HG02623 (cell line): ENCODE measurements at regions not wholly inside any gene's neighbourhood (a gene's known extent, or its start where the extent isn't known, plus 50 kb on each side); places are given as distances from the start of the nearest gene placed in this dataset.
"Not testable (repeated sequence)": the region's sequence is repeated elsewhere in the genome, so short reads cannot be mapped to it uniquely, and the experiment has no call there.

Experiments used
- ATAC-seq: cut with Tn5 transposase; IDR thresholded peaks from one replicate; pipeline ENCODE4 v1.9.1; 2021; ENCODE audit warnings: moderate library complexity; ENCODE audit not compliant: unreplicated experiment

DNA sequence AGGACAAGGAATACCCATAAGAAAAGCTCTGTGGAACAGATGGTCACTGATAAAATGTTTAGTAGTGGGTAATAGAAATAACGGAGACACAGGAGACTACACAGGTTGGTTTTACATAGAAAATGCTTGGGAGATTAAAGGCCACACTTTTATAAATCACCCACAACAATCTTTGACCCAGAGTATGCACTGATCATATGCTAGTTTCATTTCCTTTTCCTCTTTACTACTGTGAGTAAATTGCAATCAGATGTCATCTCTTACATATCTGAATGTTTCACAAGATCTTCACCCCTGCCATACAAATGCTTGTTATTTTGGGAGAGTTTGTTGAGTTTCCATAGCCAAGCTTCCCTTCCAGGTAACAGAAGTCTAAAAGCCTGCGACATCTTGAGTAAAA is 978.4 kb upstream of the KLHL29 start:
- ATAC-seq, result no peak

DNA sequence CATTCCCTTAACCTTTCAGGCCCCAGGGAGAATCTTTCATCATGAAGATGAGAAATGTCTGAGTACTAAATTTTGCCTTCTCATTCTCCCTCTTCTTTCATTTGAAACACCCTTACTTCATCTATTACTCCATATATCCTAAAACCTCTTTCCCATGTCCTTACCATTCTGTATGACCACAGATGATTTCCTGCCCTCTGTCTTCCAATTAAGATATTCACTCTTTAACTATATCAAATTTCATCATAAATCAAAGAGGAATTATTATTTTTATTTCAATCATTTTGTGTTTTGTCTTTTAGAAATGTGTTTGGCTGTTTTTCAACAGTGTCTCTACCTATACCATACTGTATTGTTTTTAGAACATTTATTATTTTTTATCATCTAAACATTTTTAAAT is 964.9 kb upstream of the KLHL29 start:
- ATAC-seq, result no peak

DNA sequence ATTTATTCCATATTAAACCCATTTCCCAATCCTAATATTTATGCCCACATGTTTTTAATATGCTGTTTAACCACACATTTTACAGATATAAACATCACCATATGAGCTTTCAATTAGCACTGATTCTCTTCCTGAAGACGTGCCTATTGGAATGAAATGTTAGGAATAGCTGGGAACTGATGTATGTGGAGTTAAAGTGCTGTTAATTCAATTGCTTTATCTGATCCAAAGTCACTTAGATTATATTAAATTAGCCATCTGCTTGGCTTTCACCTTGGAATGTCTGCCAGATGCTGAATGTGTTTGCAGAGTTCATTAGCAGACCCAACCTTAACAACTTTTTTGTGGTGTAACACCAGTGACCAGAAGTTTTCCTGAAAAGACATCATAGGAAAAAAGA is 942.9 kb upstream of the KLHL29 start:
- no peak for ATAC-seq

DNA sequence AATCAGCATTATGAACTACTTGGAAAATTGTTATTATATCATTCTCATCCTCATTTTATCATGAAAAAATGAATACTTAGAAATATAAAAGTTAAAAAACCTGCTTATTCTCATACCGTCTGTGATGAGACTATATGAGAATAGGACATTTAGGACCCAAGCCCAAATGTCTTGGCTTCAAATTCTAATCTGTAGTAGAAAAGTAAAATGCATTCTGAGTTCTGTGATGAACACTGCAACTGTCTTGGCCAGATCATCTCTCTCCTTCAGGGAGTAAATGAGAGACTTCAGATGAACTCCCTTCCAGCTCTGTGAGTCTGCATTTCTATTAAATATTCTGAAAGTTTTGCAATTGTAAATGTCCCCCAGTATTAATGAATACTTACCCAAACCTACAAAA is 940.7 kb upstream of the KLHL29 start:
- ATAC-seq, result no peak

DNA sequence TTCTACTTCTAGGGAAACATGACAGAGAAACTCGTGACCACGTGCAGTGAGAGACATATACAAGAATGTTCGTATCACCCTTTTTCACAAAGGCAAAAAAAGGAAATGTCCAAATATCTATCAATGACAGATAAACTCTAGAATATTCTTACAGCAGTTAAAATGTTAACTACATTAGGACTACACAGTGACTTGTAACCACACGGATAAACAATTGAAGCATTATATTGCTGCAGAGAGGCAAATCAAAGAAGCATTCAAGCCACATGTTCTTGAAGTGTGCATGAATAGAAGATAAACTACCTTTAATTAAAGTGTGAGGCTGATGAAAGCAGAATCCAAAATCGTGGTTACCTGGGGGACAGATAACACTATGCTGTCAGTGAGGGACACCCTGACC is 935.3 kb upstream of the KLHL29 start:
- no peak for ATAC-seq

DNA sequence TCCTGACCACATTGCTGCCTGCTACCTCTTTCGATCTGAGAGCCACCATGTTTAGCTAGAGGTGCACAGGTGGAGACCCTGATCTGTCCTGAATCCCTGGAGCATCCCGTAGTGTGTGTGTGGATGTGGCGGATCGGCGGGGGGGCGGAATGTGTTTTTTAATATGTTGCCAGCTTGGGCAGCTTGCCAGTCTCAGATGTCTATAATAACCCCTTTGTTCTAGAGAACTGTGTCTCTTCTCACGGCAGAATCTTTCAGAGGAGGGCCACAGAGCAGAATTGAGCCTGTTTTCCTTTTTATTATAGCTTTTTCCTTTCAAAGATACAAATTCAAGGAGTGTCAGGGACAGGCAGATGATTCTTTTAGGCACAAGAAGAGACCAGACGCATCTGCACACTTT is 934.1 kb upstream of the KLHL29 start:
- ATAC-seq, result no peak

DNA sequence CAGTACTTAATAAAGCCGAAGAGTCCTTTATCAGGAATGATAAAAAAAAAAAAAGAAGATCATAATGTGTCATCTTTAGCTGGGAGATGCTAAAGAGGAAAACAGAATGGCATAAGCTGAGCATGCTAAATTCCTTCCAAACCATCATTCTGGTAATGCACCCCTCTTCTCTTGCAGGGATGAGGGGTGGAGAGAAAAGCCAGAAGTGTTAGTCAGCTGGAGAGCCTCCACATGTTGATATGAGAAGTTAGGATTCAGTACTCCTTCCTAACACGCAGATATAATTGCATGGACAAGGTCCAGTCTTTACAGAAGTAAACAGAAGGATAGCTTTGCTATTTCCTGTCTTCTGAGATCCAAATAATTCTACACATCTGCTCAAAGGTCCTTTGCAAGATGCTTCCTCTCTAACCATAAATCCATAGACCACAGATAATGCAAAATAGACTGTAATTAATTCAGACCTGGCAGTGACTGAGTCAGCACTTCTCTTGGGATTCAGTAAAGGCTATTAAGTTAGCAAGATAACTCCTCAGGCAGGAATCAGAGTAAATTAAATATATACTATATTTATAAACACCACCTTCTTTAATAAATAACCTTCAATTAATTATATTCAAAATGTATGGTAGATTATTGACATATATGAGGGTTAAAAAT is 930.0 kb upstream of the KLHL29 start:
- no peak for ATAC-seq

DNA sequence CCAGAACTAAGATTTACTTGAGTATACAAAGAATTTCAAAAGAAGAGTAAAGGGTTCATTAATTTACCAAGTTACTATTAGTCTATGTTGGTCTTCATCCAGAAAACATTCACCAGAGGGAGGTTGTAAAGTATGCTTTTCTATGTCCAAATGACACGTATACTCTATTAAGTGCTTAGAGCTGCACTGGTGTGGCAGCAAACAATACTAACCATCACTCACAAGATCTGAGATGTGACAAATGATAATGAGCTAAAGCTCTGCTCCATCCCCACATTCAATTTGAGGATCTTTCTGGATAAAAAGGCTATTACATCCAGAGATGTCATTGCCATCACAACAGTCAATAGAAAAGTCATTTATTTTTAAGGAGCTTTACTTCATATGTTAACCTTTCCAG is 926.5 kb upstream of the KLHL29 start:
- ATAC-seq, result no peak

DNA sequence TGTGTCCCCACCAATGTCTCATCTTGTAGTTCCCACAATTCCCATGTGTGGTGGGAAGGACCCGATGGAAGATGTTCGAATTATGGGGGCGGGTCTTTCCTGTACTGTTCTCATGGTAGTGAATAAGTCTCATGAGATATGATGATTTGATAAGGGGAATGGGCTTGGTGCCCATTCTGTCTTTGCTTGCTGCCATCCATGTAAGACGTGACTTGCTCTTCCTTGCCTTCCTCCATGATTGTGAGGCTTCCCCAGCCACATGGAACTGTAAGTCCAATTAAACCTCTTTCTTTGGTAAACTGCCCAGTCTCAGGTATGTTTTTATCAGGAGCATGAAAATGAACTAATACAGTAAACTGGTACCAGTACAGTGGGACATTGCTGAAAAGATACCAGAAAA is 909.9 kb upstream of the KLHL29 start:
- ATAC-seq, result not testable (repeated sequence)

DNA sequence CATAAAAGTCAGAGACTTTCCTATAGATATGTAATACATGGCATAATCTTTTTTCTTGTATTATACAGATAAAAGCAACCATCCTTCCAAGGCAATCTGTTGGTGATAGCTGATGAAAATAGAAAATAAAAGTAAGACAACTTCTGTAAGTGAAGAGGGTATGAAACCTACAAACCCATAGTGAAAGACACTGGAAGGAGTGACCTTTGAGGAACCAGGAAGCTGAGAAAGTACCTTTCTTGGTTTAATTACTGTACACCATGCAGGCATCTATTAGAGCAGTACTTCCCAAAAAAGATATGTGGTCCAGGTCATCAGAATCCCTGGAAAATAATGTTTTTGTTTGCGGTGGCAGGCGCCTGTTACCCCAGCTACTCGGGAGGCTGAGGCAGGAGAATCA is 906.6 kb upstream of the KLHL29 start:
- no peak for ATAC-seq

DNA sequence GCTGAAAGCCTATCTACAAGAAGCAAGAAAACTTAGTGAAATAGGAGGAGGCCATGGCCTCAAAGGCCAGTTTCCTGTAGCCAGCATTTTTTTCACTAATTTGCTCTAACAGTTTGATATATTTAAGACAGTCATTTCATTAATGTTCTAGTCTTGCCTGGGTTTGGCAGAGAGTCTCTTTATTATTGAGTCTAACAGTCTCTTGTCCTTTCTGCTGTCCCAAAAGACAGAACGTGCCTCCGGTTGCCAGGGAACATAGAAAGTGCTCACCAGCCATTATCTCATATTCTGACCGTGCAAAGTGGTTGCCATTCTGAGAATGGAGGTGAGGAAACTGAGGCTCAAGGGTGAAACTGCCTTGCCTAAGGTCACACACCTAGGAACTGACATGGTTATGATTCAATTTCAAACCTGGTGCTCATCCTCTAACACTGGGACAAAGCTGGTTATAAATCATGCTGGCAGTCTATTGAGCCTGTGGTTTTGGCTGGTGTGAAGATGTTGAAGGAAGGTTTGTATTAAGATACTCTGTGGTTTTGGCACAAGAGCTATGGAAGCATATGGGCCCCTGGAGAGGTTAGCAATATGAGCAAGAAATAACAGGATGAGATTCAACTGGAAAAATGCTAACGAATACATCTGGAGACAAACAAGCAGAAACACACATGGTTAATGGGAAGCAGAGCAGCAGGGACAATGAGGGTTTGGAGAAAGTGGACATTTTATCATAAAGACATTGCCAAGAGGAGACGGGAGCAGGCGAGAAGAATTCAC is 903.3 kb upstream of the KLHL29 start:
- ATAC-seq, result no peak

DNA sequence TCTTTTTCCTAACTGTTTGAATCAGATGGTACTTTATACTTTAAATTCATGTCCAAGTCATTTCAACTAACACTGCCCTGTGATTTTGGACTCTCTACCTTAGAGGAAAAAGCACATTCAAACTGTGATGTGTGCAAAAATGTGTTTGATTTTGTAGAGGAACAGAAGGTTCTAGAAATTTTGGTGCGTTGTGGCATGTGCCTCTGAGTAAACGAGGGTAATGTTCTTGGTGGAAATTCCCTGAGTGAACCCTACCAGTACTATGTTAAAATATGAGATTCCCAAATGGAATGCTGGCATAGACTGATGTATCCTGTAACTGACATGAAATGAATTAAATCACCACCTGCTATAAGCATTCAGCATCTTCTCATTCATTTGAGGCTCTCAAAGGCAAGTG is 901.9 kb upstream of the KLHL29 start:
- no peak for ATAC-seq

DNA sequence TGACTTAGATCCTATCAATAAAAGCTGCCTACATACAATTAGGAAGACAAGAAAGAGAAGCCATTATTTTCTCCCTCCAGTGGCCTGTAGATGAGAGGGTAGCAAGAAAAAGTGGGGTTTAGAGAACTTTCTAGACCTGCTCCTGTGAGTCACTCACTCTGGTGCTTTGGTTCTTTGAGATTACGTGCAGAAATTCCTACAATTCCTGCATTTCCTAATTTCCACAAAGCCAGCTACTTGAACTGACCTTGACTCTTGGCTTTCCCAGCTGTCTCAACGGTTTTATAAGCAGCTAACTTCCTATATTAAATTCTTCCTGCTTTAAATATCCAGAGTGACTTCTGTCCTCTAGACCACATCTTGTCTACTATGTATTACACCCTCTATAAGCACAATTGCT is 899.5 kb upstream of the KLHL29 start:
- ATAC-seq, result no peak

DNA sequence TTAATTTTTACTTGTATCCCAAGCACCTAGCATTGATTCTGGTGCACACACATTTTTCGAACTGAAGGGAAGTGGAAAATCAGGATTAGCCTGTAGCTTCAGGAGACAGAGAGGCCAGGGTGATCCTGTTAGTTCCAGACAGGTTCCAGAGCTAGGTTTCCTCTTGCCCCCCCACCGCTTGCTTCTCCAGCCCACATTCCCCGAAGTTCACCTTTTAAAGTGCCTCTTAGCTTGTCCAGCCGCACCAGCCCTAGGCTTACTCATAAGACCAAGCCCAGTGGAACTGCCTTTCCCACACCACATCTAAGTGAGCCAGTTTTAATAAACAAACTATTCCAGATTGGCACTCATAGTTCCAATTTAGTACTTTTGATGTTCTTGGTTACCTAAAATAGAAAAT is 898.6 kb upstream of the KLHL29 start:
- ATAC-seq, result no peak

DNA sequence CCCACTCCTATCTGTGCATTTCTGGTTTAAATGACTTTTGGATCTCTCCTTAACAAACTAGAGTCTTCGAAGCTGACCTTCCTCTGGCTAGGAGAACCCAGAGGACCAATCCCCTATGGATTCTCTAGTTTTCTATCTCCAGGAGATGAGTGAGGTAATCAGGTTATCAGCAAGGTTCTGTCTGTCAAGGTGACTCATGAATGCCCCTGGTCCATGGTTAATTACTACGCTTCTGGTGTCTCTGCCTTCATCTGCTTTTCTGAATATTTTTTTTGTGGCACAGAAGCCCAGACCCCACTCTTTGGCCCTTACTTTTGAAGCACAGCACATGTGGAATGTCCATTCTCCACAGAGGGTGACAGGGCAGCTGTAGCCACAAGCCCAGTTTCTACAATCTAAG is 897.9 kb upstream of the KLHL29 start:
- ATAC-seq, result no peak

DNA sequence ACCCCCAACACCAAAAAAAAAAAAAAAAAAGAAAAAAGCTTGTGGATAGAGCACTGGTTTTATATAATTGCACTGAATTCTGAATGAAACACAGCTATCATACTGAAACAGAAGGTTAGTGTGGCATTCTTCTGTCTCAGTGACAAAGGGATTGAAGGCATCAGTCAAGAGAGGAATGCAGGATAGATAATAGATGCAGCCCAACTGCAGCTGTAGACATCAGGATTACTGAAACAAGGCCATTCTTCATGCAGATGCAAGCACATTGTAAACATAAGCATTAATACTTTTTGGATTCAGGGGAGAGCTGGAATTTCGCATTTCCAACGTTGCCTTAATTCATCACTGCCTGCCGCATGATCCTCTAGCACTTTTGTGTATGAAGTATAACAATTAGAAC is 897.4 kb upstream of the KLHL29 start:
- no peak for ATAC-seq

DNA sequence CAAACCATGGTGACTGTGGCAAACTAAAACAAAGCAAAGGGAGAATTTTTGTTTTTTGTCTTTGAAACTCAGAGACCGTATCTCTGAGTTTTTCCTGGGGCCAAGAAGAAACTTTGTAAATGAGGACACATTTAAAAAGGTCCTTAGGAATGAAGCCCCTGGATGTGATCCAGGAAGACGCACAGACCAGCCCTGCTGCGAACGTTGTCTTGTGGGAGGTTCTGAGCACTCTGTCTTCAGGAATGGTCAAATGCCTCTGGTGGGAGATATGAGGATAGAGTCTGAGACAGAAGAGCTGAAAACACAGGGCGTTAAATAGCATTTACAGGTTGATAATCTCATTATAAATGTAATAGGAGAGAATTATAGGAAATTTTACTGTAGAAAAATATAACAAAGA is 893.5 kb upstream of the KLHL29 start:
- ATAC-seq, result no peak

DNA sequence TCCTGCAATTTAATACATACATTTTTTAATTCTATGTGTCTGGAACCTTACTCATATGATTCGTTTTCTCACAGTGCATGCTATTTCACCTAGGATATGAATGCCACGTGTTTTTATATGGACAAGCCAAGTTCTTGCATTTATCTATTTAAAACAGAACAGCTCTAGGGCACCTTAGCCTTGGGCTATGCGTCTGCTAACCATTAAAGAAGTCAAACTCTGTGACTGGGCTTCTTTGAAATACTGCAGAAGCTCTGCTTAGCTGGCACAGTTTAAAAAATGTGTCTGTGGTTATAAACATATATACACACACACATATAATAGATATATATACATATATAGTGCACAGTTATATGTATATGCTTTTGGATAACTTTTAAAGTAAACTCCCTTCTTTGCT is 890.8 kb upstream of the KLHL29 start:
- ATAC-seq, result no peak

DNA sequence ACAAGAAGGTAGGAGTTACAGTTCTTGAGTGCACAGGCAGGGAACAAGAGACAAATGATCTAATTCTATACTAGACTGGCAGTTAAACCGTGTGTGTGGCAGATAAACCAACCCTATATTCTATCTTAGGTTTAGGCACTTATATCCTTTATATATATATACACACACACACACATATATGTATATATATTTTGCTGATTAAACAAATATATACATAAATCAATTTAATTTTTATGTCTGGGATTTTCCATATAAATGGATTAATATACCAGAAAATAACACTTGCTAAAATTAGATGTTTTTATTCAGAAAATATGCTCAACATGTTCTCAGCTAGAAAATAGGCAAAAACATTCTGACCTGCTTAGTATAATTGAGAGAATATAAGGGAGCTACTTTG is 887.9 kb upstream of the KLHL29 start:
- no peak for ATAC-seq

DNA sequence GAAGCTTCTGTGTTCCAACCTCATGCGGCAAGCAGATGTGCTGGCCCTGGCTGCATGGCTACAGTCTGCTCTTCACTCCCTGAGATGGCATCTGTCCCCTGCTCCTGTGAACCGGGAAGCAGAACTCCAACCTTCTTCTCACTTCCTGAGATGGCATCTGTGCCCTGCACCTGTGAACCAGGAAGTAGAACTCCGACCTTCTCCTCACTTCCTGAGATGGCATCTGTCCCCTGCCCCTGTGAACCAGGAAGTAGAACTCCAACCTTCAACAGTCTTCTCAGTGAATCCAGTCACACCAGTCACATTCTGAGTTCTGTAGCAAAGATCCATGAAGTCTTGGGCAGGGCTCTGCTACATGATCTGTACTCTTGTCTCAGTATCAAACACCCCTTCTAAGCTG is 887.2 kb upstream of the KLHL29 start:
- no peak for ATAC-seq

DNA sequence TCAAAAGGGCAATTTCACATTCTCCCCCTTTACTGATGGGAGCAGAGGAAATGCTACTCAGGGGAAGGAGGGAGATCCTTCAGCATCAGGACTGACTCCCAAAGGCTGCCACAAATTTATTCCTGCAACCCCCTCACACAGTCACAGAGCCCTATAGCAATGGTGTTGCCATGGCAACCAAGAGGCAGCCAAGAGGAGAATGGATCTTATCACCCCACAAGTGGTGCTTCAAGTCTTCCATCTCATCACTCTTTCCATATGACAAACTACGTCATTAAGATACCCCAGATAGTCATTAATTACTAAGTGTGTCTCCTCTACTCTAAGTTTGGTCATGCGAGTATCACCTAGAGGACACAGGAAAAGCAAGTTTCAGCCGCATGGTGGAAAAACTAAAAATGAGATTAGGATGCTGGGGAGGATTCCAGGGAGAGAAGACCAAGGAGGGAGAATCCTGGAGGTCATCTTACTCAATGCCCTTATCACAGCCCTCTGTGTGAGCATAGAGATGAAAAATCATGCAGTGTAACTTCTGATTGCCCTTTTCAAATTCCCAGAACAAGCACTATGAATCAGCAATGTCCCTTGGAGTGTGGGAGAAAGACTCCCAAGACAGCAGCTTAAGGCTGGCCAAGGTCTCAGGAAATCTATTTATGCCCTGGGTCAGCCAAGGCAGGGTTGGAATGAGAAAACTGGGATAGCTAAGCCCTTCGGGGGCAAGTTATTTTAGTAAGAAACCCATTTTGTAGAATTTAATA is 885.7 kb upstream of the KLHL29 start:
- no peak for ATAC-seq

DNA sequence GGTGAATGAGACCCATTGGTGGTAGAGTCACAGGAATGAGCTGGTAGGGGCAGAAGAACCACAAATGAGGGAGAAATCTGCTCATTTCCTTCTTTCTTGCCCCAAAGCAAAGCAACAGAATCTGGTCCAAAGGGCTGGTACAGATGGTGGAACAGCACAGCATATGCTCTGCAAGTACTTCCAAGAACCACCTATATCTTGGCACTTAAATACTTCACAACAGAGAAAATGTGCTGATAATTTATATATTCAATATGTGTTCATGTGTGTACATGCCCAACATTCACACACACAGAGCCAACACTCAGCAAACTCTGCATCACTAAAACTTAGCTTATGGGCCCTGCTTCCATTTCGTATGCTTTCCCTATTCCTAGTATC is 884.4 kb upstream of the KLHL29 start:
- no peak for ATAC-seq
